Esophagus squamous epithelium (tissue), 5 donors: ENCODE measurements at regions not wholly inside any gene's neighbourhood (a gene's known extent, or its start where the extent isn't known, plus 50 kb on each side); places are given as distances from the start of the nearest gene placed in this dataset.

Source experiments
- DNase-seq: peaks from one replicate; lab custom pipeline; 2025; lab: John Stamatoyannopoulos, UW
- H3K27ac ChIP-seq, 4 donors: fragments of 200-600 bp; sonication (generic); one replicate each; pipeline ENCODE4 v1.5.1; 2016 to 2019; ENCODE audit warnings: mild to moderate bottlenecking in 1 of 4
- H3K27me3 ChIP-seq, 4 donors: fragments of 200-600 bp; sonication (generic); 1 replicate in 3 of 4; 2 replicates in 1 of 4; pipeline versions ENCODE4 v1.5.1 to v1.6.0; 2017 to 2021; ENCODE audit warnings: antibody characterized with exemption in 1 of 4
- H3K36me3 ChIP-seq, 3 donors: fragments of 200-600 bp; sonication (generic); one replicate each; pipeline ENCODE4 v1.5.1; 2016 to 2019
- H3K4me1 ChIP-seq, 3 donors: fragments of 200-600 bp; sonication (generic); one replicate each; pipeline ENCODE4 v1.5.1; 2017 to 2019
- H3K4me3 ChIP-seq, 4 donors: fragments of 200-600 bp; sonication (generic); 1 replicate in 3 of 4; 2 replicates in 1 of 4; pipeline ENCODE4 v1.5.1; 2016 to 2019; ENCODE audit warnings: mild to moderate bottlenecking in 2 of 4, moderate library complexity in 1 of 4
- H3K9me3 ChIP-seq, 3 donors: fragments of 200-600 bp; sonication (generic); one replicate each; pipeline ENCODE4 v1.5.1; 2016 to 2019
- CTCF ChIP-seq, 6 experiments: fragments of 450-650 bp in 4 of 6; fragments of 200-600 bp in 2 of 6; sonication (generic) in 2 of 6; IDR thresholded peaks; one replicate each; pipeline ENCODE4 v1.5.1; 2016 to 2019; ENCODE audit warnings: antibody characterized with exemption in 6 of 6, mild to moderate bottlenecking in 4 of 6, moderate library complexity in 4 of 6
- POLR2A ChIP-seq, 4 donors: fragments of 450-650 bp; IDR thresholded peaks; one replicate each; pipeline ENCODE4 v1.6.1; 2017; ENCODE audit warnings: antibody characterized with exemption in 4 of 4, mild to moderate bottlenecking in 4 of 4, moderate library complexity in 3 of 4
- WGBS, 2 donors: methylation state at CpG; one replicate each; pipeline ENCODE4 v1.1.5; 2018; 5-methylcytosine and 5-hydroxymethylcytosine counted together
- intact Hi-C: fragments of 100-400 bp; cut with DNase I; formaldehyde crosslinking; loops from one replicate; pipeline ENCODE4 v1.15.0; 2022
- donor health status: DM: yes; HTN: yes; CAD: no.

GRCh38 chr2:30034052-30034775 lies 112.6 kb upstream of the YPEL5 start:
- no peaks in the 10 kb centered on the region for H3K36me3 ChIP-seq
- intact Hi-C loops: no loop called here
- H3K27ac ChIP-seq: peak overlapping the region in 2 of 4 donors; percentile 24 to 60
- no peaks in the 10 kb centered on the region for H3K9me3 ChIP-seq
- TF ChIP-seq CTCF (IDR thresholded peaks at IDR 0.05) (no peak), POLR2A (IDR thresholded peaks at IDR 0.05) (no peak)
- WGBS, 2 donors: 69 to 76% methylated on average over 5 of the region's 5 CpGs
- DNase-seq: no peak
- peaks cover 0 to 21% (median 0%) of the 10 kb centered on the region in 3 donors for H3K4me1 ChIP-seq
- no peak overlapping the region for H3K4me3 ChIP-seq
- H3K27me3 ChIP-seq: no peaks in the 10 kb centered on the region

- no peaks in the 10 kb centered on the region for H3K36me3 ChIP-seq
- H3K4me3 ChIP-seq: no peak overlapping the region
- intact Hi-C loops: no loop called here
- no peak for DNase-seq
- no peaks in the 10 kb centered on the region for H3K9me3 ChIP-seq
- H3K27ac ChIP-seq: no peak overlapping the region
- no peak for TF ChIP-seq CTCF (IDR thresholded peaks at IDR 0.05)
- no peaks in the 10 kb centered on the region for H3K4me1 ChIP-seq
- H3K27me3 ChIP-seq: no peaks in the 10 kb centered on the region
- 67 to 73% methylated on average over 1 to 2 of the region's 2 CpGs for WGBS, 2 donors
Observed at GRCh38 chr2:30037016-30037415, 109.8 kb upstream of the YPEL5 start.

GRCh38 chr2:30038419-30038818 lies 108.4 kb upstream of the YPEL5 start:
- WGBS, 2 donors: 34 to 55% methylated on average over 3 of the region's 3 CpGs
- TF ChIP-seq POLR2A (IDR thresholded peaks at IDR 0.05): no peak

GRCh38 chr2:30039101-30039500 lies 107.7 kb upstream of the YPEL5 start:
- DNase-seq: no peak
- Histone ChIP-seq H3K36me3 (no peaks in the 10 kb centered on the region), H3K27me3 (no peaks in the 10 kb centered on the region), H3K27ac (no peak overlapping the region), H3K9me3 (no peaks in the 10 kb centered on the region), H3K4me1 (no peaks in the 10 kb centered on the region), H3K4me3 (no peak overlapping the region)
- intact Hi-C loops: no loop called here
- WGBS, 2 donors: 80 to 88% methylated on average over 1 of the region's 1 CpG
- no peak for TF ChIP-seq CTCF (IDR thresholded peaks at IDR 0.05)
- TF ChIP-seq POLR2A (IDR thresholded peaks at IDR 0.05): no peak

More at GRCh38 chr2:30038419-30038818, 108.4 kb upstream of the YPEL5 start:
- intact Hi-C loops: no loop called here
- H3K9me3 ChIP-seq: no peaks in the 10 kb centered on the region
- no peaks in the 10 kb centered on the region for H3K27me3 ChIP-seq
- no peak overlapping the region for H3K27ac ChIP-seq
- no peaks in the 10 kb centered on the region for H3K36me3 ChIP-seq
- H3K4me1 ChIP-seq: no peaks in the 10 kb centered on the region
- no peak overlapping the region for H3K4me3 ChIP-seq
- no peak for DNase-seq

GRCh38 chr2:30040147-30040546 lies 106.7 kb upstream of the YPEL5 start:
- intact Hi-C loops: no loop called here
- Histone ChIP-seq H3K9me3 (no peaks in the 10 kb centered on the region), H3K4me3 (no peak overlapping the region), H3K27ac (no peak overlapping the region), H3K4me1 (no peaks in the 10 kb centered on the region), H3K27me3 (no peaks in the 10 kb centered on the region), H3K36me3 (no peaks in the 10 kb centered on the region)
- no peak for TF ChIP-seq CTCF (IDR thresholded peaks at IDR 0.05)
- TF ChIP-seq POLR2A (IDR thresholded peaks at IDR 0.05): no peak
- no peak for DNase-seq
- WGBS, 2 donors: 83% methylated on average over 1 of the region's 1 CpG; no CpG with 5 or more reads in 1 of the 2 donors
